ENCODE measurements at regions not wholly inside any gene's neighbourhood (a gene's known extent, or its start where the extent isn't known, plus 50 kb on each side); places are given as distances from the start of the nearest gene placed in this dataset.

GRCh38 chr3:34292605-34293300, 494.3 kb downstream of the PDCD6IP start:
- no peak overlapping the region for H3K27ac Mint-ChIP-seq
- no peaks in the 10 kb centered on the region for H3K9me3 Mint-ChIP-seq
- H3K27me3 Mint-ChIP-seq = no peaks in the 10 kb centered on the region
- no peaks in the 10 kb centered on the region for H3K4me1 Mint-ChIP-seq (ENCODE audit: low read depth)
- H3K4me3 Mint-ChIP-seq = no peak overlapping the region
- ChIA-PET CTCF (no interaction called here), POLR2A (no interaction called here)
- intact Hi-C loops (cut with micrococcal nuclease) = no loop called here
- H3K36me3 Mint-ChIP-seq = no peaks in the 10 kb centered on the region
- DNase-seq = no peak

GRCh38 chr3:34294240-34294639, 495.8 kb downstream of the PDCD6IP start:
- H3K27me3 Mint-ChIP-seq = no peaks in the 10 kb centered on the region
- intact Hi-C loops (cut with micrococcal nuclease) = no loop called here

GRCh38 chr3:34296796-34297195, 498.4 kb downstream of the PDCD6IP start:
- no peaks in the 10 kb centered on the region for H3K4me1 Mint-ChIP-seq (ENCODE audit: low read depth)
- CTCF ChIA-PET = no interaction called here
- POLR2A ChIA-PET = no interaction called here
- no peaks in the 10 kb centered on the region for H3K36me3 Mint-ChIP-seq
- no peak overlapping the region for H3K27ac Mint-ChIP-seq
- DNase-seq = no peak
- no peak overlapping the region for H3K4me3 Mint-ChIP-seq
- H3K9me3 Mint-ChIP-seq = no peaks in the 10 kb centered on the region
- no peaks in the 10 kb centered on the region for H3K27me3 Mint-ChIP-seq
- intact Hi-C loops (cut with micrococcal nuclease) = no loop called here

More at GRCh38 chr3:34294240-34294639, 495.8 kb downstream of the PDCD6IP start:
- ChIA-PET POLR2A (no interaction called here), CTCF (no interaction called here)
- H3K36me3 Mint-ChIP-seq = no peaks in the 10 kb centered on the region
- no peak overlapping the region for H3K4me3 Mint-ChIP-seq
- no peaks in the 10 kb centered on the region for H3K9me3 Mint-ChIP-seq
- no peaks in the 10 kb centered on the region for H3K4me1 Mint-ChIP-seq (ENCODE audit: low read depth)
- no peak overlapping the region for H3K27ac Mint-ChIP-seq
- no peak for DNase-seq

DNA sequence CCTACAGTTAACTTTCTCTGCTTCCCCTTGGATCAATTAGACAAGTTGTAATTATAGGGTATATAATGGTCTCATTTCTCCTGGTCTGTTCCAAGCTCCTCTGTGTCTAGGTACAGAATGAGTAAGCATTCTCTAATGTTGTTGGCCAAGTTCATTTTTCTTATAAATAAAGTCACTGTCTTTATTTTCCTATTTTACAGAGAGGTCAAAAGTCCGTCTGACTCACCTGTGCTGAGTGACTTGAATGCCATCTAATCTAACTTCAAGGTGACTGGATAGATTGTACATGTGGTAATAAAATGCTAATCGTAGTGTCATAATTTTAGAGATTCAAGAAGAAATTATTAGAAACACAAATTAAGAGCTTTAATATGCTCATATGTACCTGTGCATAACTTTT, 500.2 kb downstream of the PDCD6IP start:
- H3K4me1 Mint-ChIP-seq (ENCODE audit: low read depth) = no peaks in the 10 kb centered on the region
- no peaks in the 10 kb centered on the region for H3K36me3 Mint-ChIP-seq
- ChIA-PET CTCF (no interaction called here), POLR2A (no interaction called here)
- no peak for DNase-seq
- no peak overlapping the region for H3K27ac Mint-ChIP-seq
- no peaks in the 10 kb centered on the region for H3K9me3 Mint-ChIP-seq
- intact Hi-C loops (cut with micrococcal nuclease) = no loop called here
- H3K4me3 Mint-ChIP-seq = no peak overlapping the region
- H3K27me3 Mint-ChIP-seq = no peaks in the 10 kb centered on the region

DNA sequence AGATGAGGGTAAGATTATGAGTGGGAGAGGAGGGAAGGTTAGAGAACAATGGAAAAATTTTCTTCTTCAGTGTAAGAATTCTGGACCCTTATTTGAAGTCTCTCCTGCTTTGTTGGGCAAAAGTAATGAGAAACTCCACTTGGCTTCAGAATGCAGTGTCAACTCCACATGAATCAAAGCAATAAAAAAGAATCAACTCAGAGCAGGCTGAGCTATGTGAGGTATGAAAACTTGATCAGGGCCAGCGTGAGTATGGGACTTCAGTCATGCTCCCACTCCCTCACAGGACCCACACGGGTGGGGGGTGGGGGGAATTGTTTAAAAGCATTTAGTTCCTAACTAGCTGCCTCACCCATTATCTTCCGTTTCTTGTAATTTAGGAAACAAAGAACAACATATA, 502.2 kb downstream of the PDCD6IP start:
- no peaks in the 10 kb centered on the region for H3K36me3 Mint-ChIP-seq
- intact Hi-C loops (cut with micrococcal nuclease) = no loop called here
- POLR2A ChIA-PET = no interaction called here
- CTCF ChIA-PET = interaction anchor here (0.7 kb wide), 1 partner anchor 907 kb away, joined by 4 read pairs; no protein-coding TSS in a partner anchor
- no peaks in the 10 kb centered on the region for H3K27me3 Mint-ChIP-seq
- no peaks in the 10 kb centered on the region for H3K9me3 Mint-ChIP-seq
- DNase-seq = no peak
- H3K27ac Mint-ChIP-seq = no peak overlapping the region
- no peak overlapping the region for H3K4me3 Mint-ChIP-seq
- H3K4me1 Mint-ChIP-seq (ENCODE audit: low read depth) = no peaks in the 10 kb centered on the region

DNA sequence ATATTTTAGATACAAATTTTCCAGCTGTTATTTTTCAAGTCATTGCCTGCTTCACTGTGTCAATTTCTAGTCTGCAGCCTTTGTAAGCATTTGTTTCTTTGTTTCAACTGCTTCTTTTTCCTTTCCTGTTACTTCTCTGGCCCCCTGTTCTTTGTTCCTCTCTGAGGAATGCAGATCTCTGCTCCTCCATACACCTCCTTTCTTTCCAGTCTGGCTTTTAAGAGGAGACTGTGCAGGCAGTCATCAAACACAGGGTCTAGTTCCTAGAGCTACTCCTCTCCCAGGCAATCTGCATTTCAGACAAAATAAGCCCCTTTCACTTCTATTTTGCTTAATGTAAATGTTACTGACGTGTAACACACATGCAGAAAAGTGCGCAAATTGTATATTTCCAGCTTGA, 502.9 kb downstream of the PDCD6IP start:
- H3K27me3 Mint-ChIP-seq = no peaks in the 10 kb centered on the region
- no peak overlapping the region for H3K4me3 Mint-ChIP-seq
- CTCF ChIA-PET = no interaction called here
- no peak overlapping the region for H3K27ac Mint-ChIP-seq
- no peaks in the 10 kb centered on the region for H3K9me3 Mint-ChIP-seq
- intact Hi-C loops (cut with micrococcal nuclease) = no loop called here
- H3K36me3 Mint-ChIP-seq = no peaks in the 10 kb centered on the region
- POLR2A ChIA-PET = no interaction called here
- H3K4me1 Mint-ChIP-seq (ENCODE audit: low read depth) = no peaks in the 10 kb centered on the region
- DNase-seq = no peak

GRCh38 chr3:34305266-34305665, 506.8 kb downstream of the PDCD6IP start:
- ChIA-PET POLR2A (no interaction called here), CTCF (no interaction called here)
- Mint-ChIP-seq H3K27me3 (peaks cover 1% of the 10 kb centered on the region), H3K9me3 (peaks cover 5% of the 10 kb centered on the region), H3K36me3 (no peaks in the 10 kb centered on the region), H3K4me3 (no peak overlapping the region), H3K27ac (no peak overlapping the region), H3K4me1 (ENCODE audit: low read depth) (no peaks in the 10 kb centered on the region)
- no peak for DNase-seq
- intact Hi-C loops (cut with micrococcal nuclease) = no loop called here

GRCh38 chr3:34312684-34313083, 514.3 kb downstream of the PDCD6IP start:
- Mint-ChIP-seq H3K4me3 (no peak overlapping the region), H3K36me3 (no peaks in the 10 kb centered on the region), H3K27ac (no peak overlapping the region), H3K9me3 (peaks cover 5% of the 10 kb centered on the region), H3K4me1 (ENCODE audit: low read depth) (no peaks in the 10 kb centered on the region), H3K27me3 (peaks cover 1% of the 10 kb centered on the region)
- CTCF ChIA-PET = no interaction called here
- POLR2A ChIA-PET = no interaction called here
- DNase-seq = no peak
- intact Hi-C loops (cut with micrococcal nuclease) = no loop called here

DNA sequence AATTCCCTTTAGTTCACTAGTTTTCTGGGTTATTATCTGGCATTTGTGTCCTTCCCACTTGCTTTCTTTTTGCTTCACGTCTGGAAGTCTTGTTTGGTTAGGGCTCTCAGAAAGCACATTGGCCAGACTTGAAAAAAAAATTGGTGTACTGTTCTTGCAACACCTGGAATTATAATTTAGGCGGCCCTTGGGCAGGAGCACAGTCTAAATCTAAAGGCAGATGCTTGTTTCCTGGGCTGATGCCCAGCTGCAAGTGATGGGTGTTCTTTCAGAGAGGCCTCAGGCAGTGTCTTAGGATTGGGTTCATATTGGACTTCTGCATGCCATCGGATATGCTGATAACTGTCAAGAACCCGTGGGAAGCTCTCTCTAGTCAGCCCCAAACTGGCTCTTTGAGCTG, 521.5 kb downstream of the PDCD6IP start:
- intact Hi-C loops (cut with micrococcal nuclease) = no loop called here
- no peaks in the 10 kb centered on the region for H3K4me1 Mint-ChIP-seq (ENCODE audit: low read depth)
- CTCF ChIA-PET = no interaction called here

DNA sequence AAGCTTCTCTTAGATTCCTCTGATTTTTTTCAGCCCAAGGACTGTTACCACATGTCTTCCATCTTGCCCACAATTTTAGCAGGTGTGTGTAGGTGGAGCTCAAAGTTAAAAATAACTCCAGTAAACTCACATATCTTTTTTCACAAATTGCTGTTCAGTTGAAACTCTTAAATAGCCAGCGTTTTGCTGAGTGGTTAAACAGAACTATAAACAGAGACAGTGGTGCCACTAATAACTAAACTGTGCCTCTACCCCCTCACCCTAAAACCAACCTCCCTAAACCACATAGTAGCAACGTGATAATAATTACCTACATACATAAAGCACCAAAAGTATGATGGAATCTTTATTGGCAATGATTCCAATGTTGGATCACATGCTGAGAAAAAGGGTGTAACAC, 525.1 kb downstream of the PDCD6IP start:
- POLR2A ChIA-PET = no interaction called here

More for the DNA sequence above, 521.5 kb downstream of the PDCD6IP start:
- Mint-ChIP-seq H3K4me3 (no peak overlapping the region), H3K36me3 (no peaks in the 10 kb centered on the region), H3K9me3 (peaks cover 6% of the 10 kb centered on the region), H3K27ac (no peak overlapping the region), H3K27me3 (peaks cover 3% of the 10 kb centered on the region)
- POLR2A ChIA-PET = no interaction called here
- DNase-seq = no peak

DNA sequence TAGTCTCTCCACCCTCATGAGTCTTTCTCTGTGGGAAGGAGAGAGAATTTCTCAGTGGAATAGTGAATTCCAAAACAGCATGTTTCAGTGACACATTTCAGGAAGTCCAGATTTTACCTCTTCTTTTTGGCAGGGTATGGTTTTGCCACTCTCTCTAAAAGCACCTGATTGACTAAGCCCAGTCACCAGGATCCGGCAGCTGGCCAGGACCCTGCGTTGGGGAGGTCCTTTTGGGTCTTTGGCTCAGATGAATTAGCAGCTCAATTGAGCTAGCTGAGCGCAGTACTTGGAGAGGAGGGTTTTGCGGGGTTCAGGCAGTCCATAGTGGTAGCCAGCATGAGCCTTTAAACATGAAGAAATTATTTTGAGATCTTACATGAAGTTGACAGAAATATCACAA, 548.2 kb downstream of the PDCD6IP start:
- Mint-ChIP-seq H3K27me3 (no peaks in the 10 kb centered on the region), H3K9me3 (no peaks in the 10 kb centered on the region)
- CTCF ChIA-PET = no interaction called here

More for the DNA sequence above, 525.1 kb downstream of the PDCD6IP start:
- Mint-ChIP-seq H3K4me3 (no peak overlapping the region), H3K36me3 (no peaks in the 10 kb centered on the region), H3K27me3 (peaks cover 3% of the 10 kb centered on the region), H3K27ac (no peak overlapping the region), H3K9me3 (no peaks in the 10 kb centered on the region), H3K4me1 (ENCODE audit: low read depth) (no peaks in the 10 kb centered on the region)
- intact Hi-C loops (cut with micrococcal nuclease) = no loop called here
- DNase-seq = no peak
- CTCF ChIA-PET = no interaction called here

DNA sequence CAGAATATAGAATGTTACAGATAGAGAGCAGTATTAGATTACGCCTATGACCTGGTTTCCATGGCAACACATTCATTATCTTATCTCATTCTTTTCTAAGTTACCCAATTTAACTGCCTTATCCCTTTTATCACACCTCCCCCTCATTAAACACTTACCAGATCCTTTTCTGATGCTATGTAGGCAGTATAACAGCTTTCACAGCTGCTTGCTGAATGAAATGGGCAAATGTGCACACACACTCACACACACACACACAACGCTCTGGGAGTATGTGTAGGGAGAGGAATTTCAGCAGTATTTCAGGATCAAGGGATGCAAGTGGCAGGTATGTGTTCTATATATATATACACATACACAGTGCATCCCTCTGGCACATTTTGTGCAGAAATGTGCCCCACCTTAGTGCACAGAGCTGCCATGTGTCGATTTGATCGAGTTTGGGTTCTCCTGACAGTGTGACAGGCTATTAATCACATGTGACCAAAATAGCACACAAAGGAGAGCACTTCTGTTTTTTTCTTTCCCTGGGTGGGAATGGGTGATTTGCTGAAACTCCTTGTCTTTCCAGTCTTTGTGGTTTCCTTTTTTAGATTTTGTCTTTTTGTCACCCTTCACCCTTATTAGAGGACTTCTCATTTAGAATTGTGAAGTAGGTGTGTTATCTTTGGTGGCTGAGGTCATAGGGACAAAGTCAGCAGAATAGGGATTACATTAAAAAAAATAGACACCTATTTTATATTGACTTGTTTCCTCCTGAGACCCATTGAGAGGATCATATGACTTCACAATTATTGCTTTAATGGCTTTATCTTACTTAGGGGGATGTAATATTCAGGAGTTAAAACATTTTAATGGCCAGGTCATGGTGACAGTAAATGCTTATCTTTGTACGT, 553.7 kb downstream of the PDCD6IP start:
- no peak for DNase-seq
- Mint-ChIP-seq H3K36me3 (no peaks in the 10 kb centered on the region), H3K4me1 (ENCODE audit: low read depth) (no peaks in the 10 kb centered on the region), H3K27ac (no peak overlapping the region), H3K4me3 (no peak overlapping the region), H3K27me3 (no peaks in the 10 kb centered on the region), H3K9me3 (no peaks in the 10 kb centered on the region)
- POLR2A ChIA-PET = no interaction called here
- intact Hi-C loops (cut with micrococcal nuclease) = no loop called here
- CTCF ChIA-PET = no interaction called here

More for the DNA sequence above, 548.2 kb downstream of the PDCD6IP start:
- H3K27ac Mint-ChIP-seq = no peak overlapping the region
- intact Hi-C loops (cut with micrococcal nuclease) = no loop called here
- POLR2A ChIA-PET = no interaction called here
- no peak overlapping the region for H3K4me3 Mint-ChIP-seq
- no peak for DNase-seq
- no peaks in the 10 kb centered on the region for H3K36me3 Mint-ChIP-seq
- H3K4me1 Mint-ChIP-seq (ENCODE audit: low read depth) = no peaks in the 10 kb centered on the region

DNA sequence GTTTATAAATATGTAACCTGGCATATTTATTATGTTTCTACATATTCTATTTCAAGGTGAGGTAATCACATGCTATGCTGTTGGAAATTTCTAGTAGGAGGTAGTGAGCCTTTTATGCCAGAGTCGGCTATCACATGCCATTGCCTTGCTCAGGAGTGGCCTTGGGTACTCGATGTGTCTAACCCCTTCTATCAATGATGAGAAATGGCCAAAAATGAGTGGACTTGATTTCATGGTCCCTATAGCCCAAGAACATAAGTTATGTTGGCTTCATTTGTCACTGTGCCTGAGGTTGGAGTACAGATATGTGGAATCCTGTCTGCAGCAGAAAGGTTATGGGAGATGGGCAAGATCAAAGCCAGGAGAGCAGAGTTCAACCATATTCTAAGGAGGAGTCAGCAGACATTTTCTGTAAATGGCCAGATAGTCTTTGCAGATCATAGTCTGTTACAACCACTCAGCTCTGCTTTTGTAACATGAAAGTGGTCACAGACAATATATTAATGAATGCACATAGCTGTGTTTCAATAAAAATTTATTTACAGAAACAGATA, 554.4 kb downstream of the PDCD6IP start:
- ChIA-PET CTCF (no interaction called here), POLR2A (no interaction called here)
- Mint-ChIP-seq H3K4me3 (no peak overlapping the region), H3K4me1 (ENCODE audit: low read depth) (no peaks in the 10 kb centered on the region), H3K27ac (no peak overlapping the region), H3K9me3 (no peaks in the 10 kb centered on the region), H3K36me3 (no peaks in the 10 kb centered on the region), H3K27me3 (no peaks in the 10 kb centered on the region)
- intact Hi-C loops (cut with micrococcal nuclease) = no loop called here
- no peak for DNase-seq

All from activated CD4-positive, alpha-beta memory T cell treated with anti-CD3 and anti-CD28 coated beads for 36 hours (primary cell).